ENCODE measurements at regions not wholly inside any gene's neighbourhood (a gene's known extent, or its start where the extent isn't known, plus 50 kb on each side); places are given as distances from the start of the nearest gene placed in this dataset.
"Not testable (repeated sequence)": the region's sequence is repeated elsewhere in the genome, so short reads cannot be mapped to it uniquely, and the experiment has no call there.

GRCh38 chr5:44942524-44943001 lies 133.8 kb downstream of the MRPS30 start:
- DNase-seq (ENCODE audit: low spot score) (no peak), FAIRE-seq (no peak)

- no peak for FAIRE-seq
- no peak for DNase-seq (ENCODE audit: low spot score)
Observed at GRCh38 chr5:44943647-44944046, 134.9 kb downstream of the MRPS30 start.

GRCh38 chr5:44945743-44946142 lies 137.0 kb downstream of the MRPS30 start:
- DNase-seq (ENCODE audit: low spot score) (no peak), FAIRE-seq (no peak)

GRCh38 chr5:44949687-44950086 lies 140.9 kb downstream of the MRPS30 start:
- FAIRE-seq (no peak), DNase-seq (ENCODE audit: low spot score) (no peak)

- no peak for FAIRE-seq
Observed at GRCh38 chr5:44951371-44951770, 142.6 kb downstream of the MRPS30 start.

GRCh38 chr5:44952376-44952775 lies 143.6 kb downstream of the MRPS30 start:
- DNase-seq (ENCODE audit: low spot score) (peak; percentile 44), FAIRE-seq (no peak)

More at GRCh38 chr5:44951371-44951770, 142.6 kb downstream of the MRPS30 start:
- DNase-seq (ENCODE audit: low spot score), result no peak

GRCh38 chr5:44953078-44953477 lies 144.3 kb downstream of the MRPS30 start:
- FAIRE-seq, result no peak
- DNase-seq (ENCODE audit: low spot score), result no peak

- not testable (repeated sequence) for DNase-seq (ENCODE audit: low spot score); FAIRE-seq
Observed at GRCh38 chr5:44958943-44959454, 150.3 kb downstream of the MRPS30 start.

GRCh38 chr5:44969825-44970224 lies 161.1 kb downstream of the MRPS30 start:
- DNase-seq (ENCODE audit: low spot score) (no peak), FAIRE-seq (no peak)

- not testable (repeated sequence) for FAIRE-seq
Observed at GRCh38 chr5:44970963-44971362, 162.2 kb downstream of the MRPS30 start.

GRCh38 chr5:44974813-44975212 lies 166.1 kb downstream of the MRPS30 start:
- DNase-seq (ENCODE audit: low spot score) (no peak), FAIRE-seq (no peak)

More at GRCh38 chr5:44970963-44971362, 162.2 kb downstream of the MRPS30 start:
- not testable (repeated sequence) for DNase-seq (ENCODE audit: low spot score)

- DNase-seq (ENCODE audit: low spot score) (no peak), FAIRE-seq (no peak)
Observed at GRCh38 chr5:44981708-44982107, 173.0 kb downstream of the MRPS30 start.

GRCh38 chr5:44983006-44983405 lies 174.3 kb downstream of the MRPS30 start:
- DNase-seq (ENCODE audit: low spot score), result no peak
- no peak for FAIRE-seq

GRCh38 chr5:44987026-44987425 lies 178.3 kb downstream of the MRPS30 start:
- FAIRE-seq (no peak), DNase-seq (ENCODE audit: low spot score) (no peak)

- FAIRE-seq (no peak), DNase-seq (ENCODE audit: low spot score) (no peak)
Observed at GRCh38 chr5:44991693-44992092, 182.9 kb downstream of the MRPS30 start.

GRCh38 chr5:44993286-44993685 lies 184.5 kb downstream of the MRPS30 start:
- DNase-seq (ENCODE audit: low spot score), result no peak

GRCh38 chr5:44997506-44997905 lies 188.8 kb downstream of the MRPS30 start:
- no peak for DNase-seq (ENCODE audit: low spot score)
- no peak for FAIRE-seq

More at GRCh38 chr5:44993286-44993685, 184.5 kb downstream of the MRPS30 start:
- no peak for FAIRE-seq

GRCh38 chr5:45007102-45007501 lies 198.4 kb downstream of the MRPS30 start:
- not testable (repeated sequence) for FAIRE-seq; DNase-seq (ENCODE audit: low spot score)

GRCh38 chr5:45017568-45017967 lies 208.8 kb downstream of the MRPS30 start:
- DNase-seq (ENCODE audit: low spot score) (no peak), FAIRE-seq (no peak)

GRCh38 chr5:45029553-45029952 lies 220.8 kb downstream of the MRPS30 start:
- no peak for DNase-seq (ENCODE audit: low spot score)
- FAIRE-seq, result no peak

- DNase-seq (ENCODE audit: low spot score) (no peak), FAIRE-seq (no peak)
Observed at GRCh38 chr5:45035991-45036390, 227.2 kb downstream of the MRPS30 start.

- no peak for DNase-seq (ENCODE audit: low spot score)
- FAIRE-seq, result no peak
Observed at GRCh38 chr5:45037927-45038326, 229.2 kb downstream of the MRPS30 start.

GRCh38 chr5:45038366-45038987 lies 229.7 kb downstream of the MRPS30 start:
- DNase-seq (ENCODE audit: low spot score) (peak; percentile 33), FAIRE-seq (no peak)

All from urothelium cell line (cell line).